ENCODE measurements at regions not wholly inside any gene's neighbourhood (a gene's known extent, or its start where the extent isn't known, plus 50 kb on each side); places are given as distances from the start of the nearest gene placed in this dataset.

DNA sequence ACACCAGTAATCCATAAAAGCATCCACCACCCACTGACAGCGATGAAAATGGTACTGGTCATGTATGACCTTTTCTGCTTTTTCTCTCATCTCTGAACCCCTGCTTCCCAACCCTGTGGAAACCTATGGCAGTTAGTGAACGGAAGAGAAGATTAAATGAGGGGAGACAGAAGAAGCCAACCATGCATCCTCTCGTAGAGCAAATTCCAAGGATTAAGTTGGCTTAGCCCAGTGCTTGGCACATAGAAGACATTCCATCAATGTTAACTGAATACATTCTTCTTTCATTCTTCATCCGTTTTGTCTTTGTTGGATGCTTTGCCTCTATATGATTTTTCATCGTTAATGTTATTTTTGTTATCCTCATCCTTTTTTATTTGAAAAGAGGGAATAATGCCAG lies 339.7 kb upstream of the FLRT2 start (continued):
- TF ChIP-seq, protein P1, sequence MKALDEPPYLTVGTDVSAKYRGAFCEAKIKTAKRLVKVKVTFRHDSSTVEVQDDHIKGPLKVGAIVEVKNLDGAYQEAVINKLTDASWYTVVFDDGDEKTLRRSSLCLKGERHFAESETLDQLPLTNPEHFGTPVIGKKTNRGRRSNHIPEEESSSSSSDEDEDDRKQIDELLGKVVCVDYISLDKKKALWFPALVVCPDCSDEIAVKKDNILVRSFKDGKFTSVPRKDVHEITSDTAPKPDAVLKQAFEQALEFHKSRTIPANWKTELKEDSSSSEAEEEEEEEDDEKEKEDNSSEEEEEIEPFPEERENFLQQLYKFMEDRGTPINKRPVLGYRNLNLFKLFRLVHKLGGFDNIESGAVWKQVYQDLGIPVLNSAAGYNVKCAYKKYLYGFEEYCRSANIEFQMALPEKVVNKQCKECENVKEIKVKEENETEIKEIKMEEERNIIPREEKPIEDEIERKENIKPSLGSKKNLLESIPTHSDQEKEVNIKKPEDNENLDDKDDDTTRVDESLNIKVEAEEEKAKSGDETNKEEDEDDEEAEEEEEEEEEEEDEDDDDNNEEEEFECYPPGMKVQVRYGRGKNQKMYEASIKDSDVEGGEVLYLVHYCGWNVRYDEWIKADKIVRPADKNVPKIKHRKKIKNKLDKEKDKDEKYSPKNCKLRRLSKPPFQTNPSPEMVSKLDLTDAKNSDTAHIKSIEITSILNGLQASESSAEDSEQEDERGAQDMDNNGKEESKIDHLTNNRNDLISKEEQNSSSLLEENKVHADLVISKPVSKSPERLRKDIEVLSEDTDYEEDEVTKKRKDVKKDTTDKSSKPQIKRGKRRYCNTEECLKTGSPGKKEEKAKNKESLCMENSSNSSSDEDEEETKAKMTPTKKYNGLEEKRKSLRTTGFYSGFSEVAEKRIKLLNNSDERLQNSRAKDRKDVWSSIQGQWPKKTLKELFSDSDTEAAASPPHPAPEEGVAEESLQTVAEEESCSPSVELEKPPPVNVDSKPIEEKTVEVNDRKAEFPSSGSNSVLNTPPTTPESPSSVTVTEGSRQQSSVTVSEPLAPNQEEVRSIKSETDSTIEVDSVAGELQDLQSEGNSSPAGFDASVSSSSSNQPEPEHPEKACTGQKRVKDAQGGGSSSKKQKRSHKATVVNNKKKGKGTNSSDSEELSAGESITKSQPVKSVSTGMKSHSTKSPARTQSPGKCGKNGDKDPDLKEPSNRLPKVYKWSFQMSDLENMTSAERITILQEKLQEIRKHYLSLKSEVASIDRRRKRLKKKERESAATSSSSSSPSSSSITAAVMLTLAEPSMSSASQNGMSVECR (CRISPR knock-in tag; IDR thresholded peaks at IDR 0.05; ENCODE audit: borderline replicate concordance) = no peak
- TF ChIP-seq MXD4 (CRISPR knock-in tag; IDR thresholded peaks at IDR 0.05; ENCODE audit: borderline replicate concordance) (no peak), RELA (CRISPR knock-in tag; IDR thresholded peaks at IDR 0.05; ENCODE audit: borderline replicate concordance) (no peak), NR1H2 (CRISPR knock-in tag; IDR thresholded peaks at IDR 0.05) (no peak), TP53 (CRISPR knock-in tag; IDR thresholded peaks at IDR 0.05) (no peak), TEAD1 (CRISPR knock-in tag; IDR thresholded peaks at IDR 0.05) (no peak), RORB (CRISPR knock-in tag; IDR thresholded peaks at IDR 0.05) (no peak), EMX1 (CRISPR knock-in tag; IDR thresholded peaks at IDR 0.05) (no peak)
- TF ChIP-seq, protein P2, sequence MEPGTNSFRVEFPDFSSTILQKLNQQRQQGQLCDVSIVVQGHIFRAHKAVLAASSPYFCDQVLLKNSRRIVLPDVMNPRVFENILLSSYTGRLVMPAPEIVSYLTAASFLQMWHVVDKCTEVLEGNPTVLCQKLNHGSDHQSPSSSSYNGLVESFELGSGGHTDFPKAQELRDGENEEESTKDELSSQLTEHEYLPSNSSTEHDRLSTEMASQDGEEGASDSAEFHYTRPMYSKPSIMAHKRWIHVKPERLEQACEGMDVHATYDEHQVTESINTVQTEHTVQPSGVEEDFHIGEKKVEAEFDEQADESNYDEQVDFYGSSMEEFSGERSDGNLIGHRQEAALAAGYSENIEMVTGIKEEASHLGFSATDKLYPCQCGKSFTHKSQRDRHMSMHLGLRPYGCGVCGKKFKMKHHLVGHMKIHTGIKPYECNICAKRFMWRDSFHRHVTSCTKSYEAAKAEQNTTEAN (CRISPR knock-in tag; IDR thresholded peaks at IDR 0.05) = no peak
- TF ChIP-seq, protein P3, sequence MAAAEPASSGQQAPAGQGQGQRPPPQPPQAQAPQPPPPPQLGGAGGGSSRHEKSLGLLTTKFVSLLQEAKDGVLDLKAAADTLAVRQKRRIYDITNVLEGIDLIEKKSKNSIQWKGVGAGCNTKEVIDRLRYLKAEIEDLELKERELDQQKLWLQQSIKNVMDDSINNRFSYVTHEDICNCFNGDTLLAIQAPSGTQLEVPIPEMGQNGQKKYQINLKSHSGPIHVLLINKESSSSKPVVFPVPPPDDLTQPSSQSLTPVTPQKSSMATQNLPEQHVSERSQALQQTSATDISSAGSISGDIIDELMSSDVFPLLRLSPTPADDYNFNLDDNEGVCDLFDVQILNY (CRISPR knock-in tag; IDR thresholded peaks at IDR 0.05) = no peak
- TF ChIP-seq, protein P4, sequence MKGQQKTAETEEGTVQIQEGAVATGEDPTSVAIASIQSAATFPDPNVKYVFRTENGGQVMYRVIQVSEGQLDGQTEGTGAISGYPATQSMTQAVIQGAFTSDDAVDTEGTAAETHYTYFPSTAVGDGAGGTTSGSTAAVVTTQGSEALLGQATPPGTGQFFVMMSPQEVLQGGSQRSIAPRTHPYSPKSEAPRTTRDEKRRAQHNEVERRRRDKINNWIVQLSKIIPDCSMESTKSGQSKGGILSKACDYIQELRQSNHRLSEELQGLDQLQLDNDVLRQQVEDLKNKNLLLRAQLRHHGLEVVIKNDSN (CRISPR knock-in tag; IDR thresholded peaks at IDR 0.05) = no peak
- TF ChIP-seq, protein P5, sequence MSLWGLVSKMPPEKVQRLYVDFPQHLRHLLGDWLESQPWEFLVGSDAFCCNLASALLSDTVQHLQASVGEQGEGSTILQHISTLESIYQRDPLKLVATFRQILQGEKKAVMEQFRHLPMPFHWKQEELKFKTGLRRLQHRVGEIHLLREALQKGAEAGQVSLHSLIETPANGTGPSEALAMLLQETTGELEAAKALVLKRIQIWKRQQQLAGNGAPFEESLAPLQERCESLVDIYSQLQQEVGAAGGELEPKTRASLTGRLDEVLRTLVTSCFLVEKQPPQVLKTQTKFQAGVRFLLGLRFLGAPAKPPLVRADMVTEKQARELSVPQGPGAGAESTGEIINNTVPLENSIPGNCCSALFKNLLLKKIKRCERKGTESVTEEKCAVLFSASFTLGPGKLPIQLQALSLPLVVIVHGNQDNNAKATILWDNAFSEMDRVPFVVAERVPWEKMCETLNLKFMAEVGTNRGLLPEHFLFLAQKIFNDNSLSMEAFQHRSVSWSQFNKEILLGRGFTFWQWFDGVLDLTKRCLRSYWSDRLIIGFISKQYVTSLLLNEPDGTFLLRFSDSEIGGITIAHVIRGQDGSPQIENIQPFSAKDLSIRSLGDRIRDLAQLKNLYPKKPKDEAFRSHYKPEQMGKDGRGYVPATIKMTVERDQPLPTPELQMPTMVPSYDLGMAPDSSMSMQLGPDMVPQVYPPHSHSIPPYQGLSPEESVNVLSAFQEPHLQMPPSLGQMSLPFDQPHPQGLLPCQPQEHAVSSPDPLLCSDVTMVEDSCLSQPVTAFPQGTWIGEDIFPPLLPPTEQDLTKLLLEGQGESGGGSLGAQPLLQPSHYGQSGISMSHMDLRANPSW (CRISPR knock-in tag; conservative IDR thresholded peaks at IDR 0.05; ENCODE audit: low read depth) = no peak
- TF ChIP-seq, protein P6, sequence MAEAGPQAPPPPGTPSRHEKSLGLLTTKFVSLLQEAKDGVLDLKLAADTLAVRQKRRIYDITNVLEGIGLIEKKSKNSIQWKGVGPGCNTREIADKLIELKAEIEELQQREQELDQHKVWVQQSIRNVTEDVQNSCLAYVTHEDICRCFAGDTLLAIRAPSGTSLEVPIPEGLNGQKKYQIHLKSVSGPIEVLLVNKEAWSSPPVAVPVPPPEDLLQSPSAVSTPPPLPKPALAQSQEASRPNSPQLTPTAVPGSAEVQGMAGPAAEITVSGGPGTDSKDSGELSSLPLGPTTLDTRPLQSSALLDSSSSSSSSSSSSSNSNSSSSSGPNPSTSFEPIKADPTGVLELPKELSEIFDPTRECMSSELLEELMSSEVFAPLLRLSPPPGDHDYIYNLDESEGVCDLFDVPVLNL (CRISPR knock-in tag; IDR thresholded peaks at IDR 0.05; ENCODE audit: borderline replicate concordance, low read depth) = no peak

DNA sequence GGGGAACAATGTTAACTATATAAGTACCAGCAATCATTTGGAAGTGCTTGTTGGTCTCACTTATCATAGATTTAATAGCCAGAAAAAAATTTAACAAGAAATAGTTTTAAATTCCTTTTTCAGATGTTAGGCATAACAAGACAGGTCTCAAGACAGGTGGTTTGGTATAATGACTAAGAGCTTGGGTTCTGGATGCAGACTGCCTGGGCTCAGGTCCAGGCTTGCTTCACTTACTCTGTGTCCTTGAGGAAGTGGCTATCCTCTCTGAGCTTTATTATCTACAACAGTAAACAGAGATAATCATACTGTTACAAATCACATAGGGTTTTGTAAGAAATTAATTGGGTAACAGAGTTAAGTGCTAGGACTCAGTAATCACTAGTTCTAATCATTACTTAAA lies 338.0 kb upstream of the FLRT2 start:
- H3K4me1 Mint-ChIP-seq = no peaks in the 10 kb centered on the region
- H3K27ac Mint-ChIP-seq = no peak overlapping the region
- ATAC-seq = no peak
- CTCF ChIA-PET = no interaction called here
- peaks cover 6% of the 10 kb centered on the region; the same call in 1 of the 2 replicates for H3K9me3 Mint-ChIP-seq
- DNase-seq (ENCODE audit: low spot score) = no peak
- no peaks in the 10 kb centered on the region for H3K36me3 Mint-ChIP-seq
- no peaks in the 10 kb centered on the region for H3K27me3 Mint-ChIP-seq (ENCODE audit: low read depth)
- no peak overlapping the region for H3K4me3 Mint-ChIP-seq
- POLR2A ChIA-PET = interaction anchor here (0.7 kb wide), 1 partner anchor 10 kb away, joined by 3 read pairs; no protein-coding TSS in a partner anchor
- TF ChIP-seq KAT7 (CRISPR knock-in tag; IDR thresholded peaks at IDR 0.05; ENCODE audit: borderline replicate concordance) (no peak), CREB1 (CRISPR knock-in tag; IDR thresholded peaks at IDR 0.05) (no peak), ZBTB21 (CRISPR knock-in tag; IDR thresholded peaks at IDR 0.05; ENCODE audit: borderline replicate concordance) (no peak), NFE2L1 (CRISPR knock-in tag; IDR thresholded peaks at IDR 0.05) (no peak), ZNF138 (CRISPR knock-in tag; conservative IDR thresholded peaks at IDR 0.05) (no peak), NFYB (CRISPR knock-in tag; conservative IDR thresholded peaks at IDR 0.05; ENCODE audit: low read depth) (no peak)
- TF ChIP-seq, protein P4 (CRISPR knock-in tag; IDR thresholded peaks at IDR 0.05) = no peak
- TF ChIP-seq, protein P3 (CRISPR knock-in tag; IDR thresholded peaks at IDR 0.05) = no peak
- TF ChIP-seq, protein P7, sequence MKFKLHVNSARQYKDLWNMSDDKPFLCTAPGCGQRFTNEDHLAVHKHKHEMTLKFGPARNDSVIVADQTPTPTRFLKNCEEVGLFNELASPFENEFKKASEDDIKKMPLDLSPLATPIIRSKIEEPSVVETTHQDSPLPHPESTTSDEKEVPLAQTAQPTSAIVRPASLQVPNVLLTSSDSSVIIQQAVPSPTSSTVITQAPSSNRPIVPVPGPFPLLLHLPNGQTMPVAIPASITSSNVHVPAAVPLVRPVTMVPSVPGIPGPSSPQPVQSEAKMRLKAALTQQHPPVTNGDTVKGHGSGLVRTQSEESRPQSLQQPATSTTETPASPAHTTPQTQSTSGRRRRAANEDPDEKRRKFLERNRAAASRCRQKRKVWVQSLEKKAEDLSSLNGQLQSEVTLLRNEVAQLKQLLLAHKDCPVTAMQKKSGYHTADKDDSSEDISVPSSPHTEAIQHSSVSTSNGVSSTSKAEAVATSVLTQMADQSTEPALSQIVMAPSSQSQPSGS (CRISPR knock-in tag; IDR thresholded peaks at IDR 0.05; ENCODE audit: borderline replicate concordance, low read depth) = no peak
- TF ChIP-seq, protein P2 (CRISPR knock-in tag; IDR thresholded peaks at IDR 0.05) = no peak

Measured in WTC11 (cell line).